ENCODE measurements at regions not wholly inside any gene's neighbourhood (a gene's known extent, or its start where the extent isn't known, plus 50 kb on each side); places are given as distances from the start of the nearest gene placed in this dataset.

DNA sequence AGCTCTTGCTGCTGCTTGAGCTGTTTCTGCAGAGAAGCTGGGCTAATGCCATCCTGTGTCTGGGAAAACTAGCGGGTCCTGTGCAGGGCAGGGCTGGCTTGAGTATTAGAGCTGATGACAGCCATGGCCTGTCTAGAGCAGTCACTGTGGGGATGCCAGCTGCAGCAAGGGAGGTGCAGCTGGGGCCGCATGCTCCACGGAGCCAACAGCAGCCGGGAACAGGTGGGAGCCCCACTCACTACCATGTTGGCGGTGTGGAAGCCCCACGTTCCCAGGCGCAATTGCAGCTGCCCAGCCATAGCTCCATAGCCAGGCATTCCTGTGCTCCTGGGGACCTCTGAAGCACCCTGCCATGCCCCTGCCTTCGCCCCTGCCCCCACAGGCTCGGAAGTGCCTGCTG, 212.9 kb downstream of the TFAP2C start:
- no peaks in the 10 kb centered on the region for H3K27me3 ChIP-seq
- no peaks in the 10 kb centered on the region for H3K4me1 ChIP-seq
- DNase-seq (ENCODE audit: low spot score), result no peak
- no peaks in the 10 kb centered on the region for H3K36me3 ChIP-seq
- H3K27ac ChIP-seq, result no peak overlapping the region
- no peak overlapping the region for H3K4me3 ChIP-seq
- no peaks in the 10 kb centered on the region for H3K9me3 ChIP-seq
- TF ChIP-seq CTCF (IDR thresholded peaks at IDR 0.05), result no peak

- Histone ChIP-seq H3K27me3 (no peaks in the 10 kb centered on the region), H3K9me3 (no peaks in the 10 kb centered on the region), H3K36me3 (no peaks in the 10 kb centered on the region), H3K4me3 (no peak overlapping the region), H3K27ac (no peak overlapping the region), H3K4me1 (no peaks in the 10 kb centered on the region)
- no peak for TF ChIP-seq CTCF (IDR thresholded peaks at IDR 0.05)
- no peak for DNase-seq (ENCODE audit: low spot score)
Observed at GRCh38 chr20:56843386-56843785, 214.3 kb downstream of the TFAP2C start.

DNA sequence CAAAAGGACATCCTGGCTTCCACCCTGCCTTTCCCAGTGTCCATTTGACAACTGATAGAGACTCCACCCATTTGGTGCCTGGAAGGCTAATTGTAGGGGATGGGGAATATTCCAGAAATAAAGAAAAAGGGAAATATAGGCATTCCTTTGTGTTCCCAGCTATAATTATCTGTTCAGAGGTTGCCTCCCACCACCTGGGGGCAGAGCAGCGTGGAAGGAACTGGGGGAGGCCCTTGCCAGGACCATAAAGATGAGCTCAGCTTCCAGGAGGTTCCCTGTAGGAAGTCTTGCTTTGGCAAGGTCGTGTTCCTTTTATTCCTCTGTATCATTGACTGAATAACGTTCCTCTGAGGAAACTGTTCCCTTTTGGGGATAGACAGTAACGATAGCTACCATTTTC, 214.7 kb downstream of the TFAP2C start:
- no peak for TF ChIP-seq CTCF (IDR thresholded peaks at IDR 0.05)
- no peaks in the 10 kb centered on the region for H3K27me3 ChIP-seq

DNA sequence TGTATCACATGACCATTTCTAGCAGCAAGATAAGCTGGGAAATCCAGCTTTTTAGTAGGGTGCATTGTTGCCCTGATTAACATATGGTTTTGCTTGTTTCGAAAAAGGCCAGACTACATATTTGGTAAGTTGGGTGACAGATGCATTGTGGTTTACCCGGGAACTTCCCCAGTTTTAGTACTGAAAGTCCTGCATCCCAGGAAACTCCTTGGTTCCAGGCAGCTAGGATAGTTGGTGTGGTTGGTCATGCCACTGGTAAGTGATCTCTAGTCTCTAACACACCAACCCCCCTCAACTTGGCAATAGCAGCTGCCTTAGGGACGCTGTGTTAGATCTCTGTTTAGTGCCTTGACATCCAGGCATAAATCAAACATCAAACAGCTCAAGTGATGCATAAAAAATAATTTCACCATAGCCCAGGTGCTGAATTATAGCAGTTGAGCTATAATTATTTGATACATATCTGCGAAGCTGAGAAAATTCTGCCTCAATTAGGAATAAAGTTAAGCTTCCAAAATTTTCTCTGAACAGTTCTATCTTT, 216.5 kb downstream of the TFAP2C start:
- Histone ChIP-seq H3K27me3 (no peaks in the 10 kb centered on the region), H3K36me3 (no peaks in the 10 kb centered on the region), H3K9me3 (no peaks in the 10 kb centered on the region), H3K27ac (no peak overlapping the region), H3K4me3 (no peak overlapping the region), H3K4me1 (no peaks in the 10 kb centered on the region)
- no peak for TF ChIP-seq CTCF (IDR thresholded peaks at IDR 0.05)
- no peak for DNase-seq (ENCODE audit: low spot score)

More for the DNA sequence above, 214.7 kb downstream of the TFAP2C start:
- DNase-seq (ENCODE audit: low spot score), result no peak
- Histone ChIP-seq H3K27ac (no peak overlapping the region), H3K4me1 (no peaks in the 10 kb centered on the region), H3K36me3 (no peaks in the 10 kb centered on the region), H3K4me3 (no peak overlapping the region), H3K9me3 (no peaks in the 10 kb centered on the region)

GRCh38 chr20:56848561-56848960, 219.5 kb downstream of the TFAP2C start:
- H3K9me3 ChIP-seq, result no peaks in the 10 kb centered on the region
- no peaks in the 10 kb centered on the region for H3K4me1 ChIP-seq
- H3K27ac ChIP-seq, result no peak overlapping the region
- H3K36me3 ChIP-seq, result no peaks in the 10 kb centered on the region
- H3K27me3 ChIP-seq, result no peaks in the 10 kb centered on the region
- no peak overlapping the region for H3K4me3 ChIP-seq
- no peak for DNase-seq (ENCODE audit: low spot score)
- TF ChIP-seq CTCF (IDR thresholded peaks at IDR 0.05), result no peak

DNA sequence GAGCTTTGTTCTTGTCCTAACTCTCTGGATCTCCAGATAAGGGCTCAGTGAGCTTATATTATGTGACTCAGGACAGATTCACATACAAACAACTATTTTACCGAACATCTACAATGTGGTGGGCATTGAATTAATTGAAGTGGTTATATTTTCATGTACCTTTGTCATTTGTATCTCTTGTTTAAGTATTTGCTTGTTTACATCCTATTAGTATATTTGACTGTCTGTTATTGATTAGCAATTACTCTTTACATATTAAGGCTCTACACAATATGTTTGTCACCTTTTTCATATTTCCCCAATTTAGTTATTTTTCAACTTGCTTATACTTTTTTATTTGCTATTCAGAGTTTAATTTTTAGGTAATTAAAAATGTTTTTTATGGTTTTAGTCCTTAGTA, 222.4 kb downstream of the TFAP2C start:
- Histone ChIP-seq H3K9me3 (no peaks in the 10 kb centered on the region), H3K4me3 (no peak overlapping the region), H3K27me3 (no peaks in the 10 kb centered on the region), H3K4me1 (no peaks in the 10 kb centered on the region), H3K36me3 (no peaks in the 10 kb centered on the region), H3K27ac (no peak overlapping the region)
- no peak for DNase-seq (ENCODE audit: low spot score)
- TF ChIP-seq CTCF (IDR thresholded peaks at IDR 0.05), result no peak
